GM18868 (cell line): ENCODE measurements at regions not wholly inside any gene's neighbourhood (a gene's known extent, or its start where the extent isn't known, plus 50 kb on each side); places are given as distances from the start of the nearest gene placed in this dataset.

Experiments
- ATAC-seq: cut with Tn5 transposase; IDR thresholded peaks from one replicate; pipeline ENCODE4 v1.9.1; 2021; ENCODE audit warnings: mild to moderate bottlenecking, moderate library complexity; ENCODE audit not compliant: unreplicated experiment

GRCh38 chr16:47973552-47973951 is 182.2 kb downstream of the ABCC12 start:
- no peak for ATAC-seq

- no peak for ATAC-seq
These were observed 183.4 kb downstream of the ABCC12 start for GRCh38 chr16:47972246-47972985.

GRCh38 chr16:47971225-47971624 is 184.6 kb downstream of the ABCC12 start:
- no peak for ATAC-seq

GRCh38 chr16:47970291-47970931 is 185.4 kb downstream of the ABCC12 start:
- no peak for ATAC-seq

- no peak for ATAC-seq
These were observed 188.4 kb downstream of the ABCC12 start for GRCh38 chr16:47967374-47967773.

GRCh38 chr16:47966325-47966724 is 189.5 kb downstream of the ABCC12 start:
- no peak for ATAC-seq

- ATAC-seq = no peak
These were observed 190.4 kb downstream of the ABCC12 start for GRCh38 chr16:47965439-47965838.

GRCh38 chr16:47958726-47959125 is 197.1 kb downstream of the ABCC12 start:
- ATAC-seq = no peak

- ATAC-seq = no peak
These were observed 198.9 kb downstream of the ABCC12 start for GRCh38 chr16:47956916-47957315.

GRCh38 chr16:47949714-47950113 is 206.1 kb downstream of the ABCC12 start:
- no peak for ATAC-seq

GRCh38 chr16:47949276-47949675 is 206.5 kb downstream of the ABCC12 start:
- no peak for ATAC-seq

- no peak for ATAC-seq
These were observed 208.1 kb downstream of the ABCC12 start for GRCh38 chr16:47947723-47948122.

- no peak for ATAC-seq
These were observed 209.7 kb downstream of the ABCC12 start for GRCh38 chr16:47946092-47946491.

GRCh38 chr16:47944589-47944988 is 211.2 kb downstream of the ABCC12 start:
- ATAC-seq = no peak

- no peak for ATAC-seq
These were observed 212.6 kb downstream of the ABCC12 start for GRCh38 chr16:47943235-47943634.

GRCh38 chr16:47940466-47940865 is 215.3 kb downstream of the ABCC12 start:
- ATAC-seq = no peak

- ATAC-seq = no peak
These were observed 216.1 kb downstream of the ABCC12 start for GRCh38 chr16:47939680-47940079.

GRCh38 chr16:47938272-47938671 is 217.5 kb downstream of the ABCC12 start:
- no peak for ATAC-seq

GRCh38 chr16:47928008-47928407 is 227.8 kb downstream of the ABCC12 start:
- no peak for ATAC-seq

GRCh38 chr16:47927330-47927729 is 228.5 kb downstream of the ABCC12 start:
- ATAC-seq = no peak

- no peak for ATAC-seq
These were observed 229.9 kb downstream of the ABCC12 start for GRCh38 chr16:47925811-47926460.

- ATAC-seq = no peak
These were observed 230.8 kb downstream of the ABCC12 start for GRCh38 chr16:47924950-47925349.
